H1 (cell line): ENCODE measurements at regions not wholly inside any gene's neighbourhood (a gene's known extent, or its start where the extent isn't known, plus 50 kb on each side); places are given as distances from the start of the nearest gene placed in this dataset.

Experiments used
- CTCF ChIA-PET: fragments of 300-600 bp; sonication (Branson Sonifier 250); formaldehyde crosslinking; loops from one replicate; lab custom pipeline; 2021; ENCODE audit not compliant: partially characterized antibody; lab: Charles Lee
- POLR2A ChIA-PET: fragments of 300-600 bp; sonication (Branson Sonifier 250); formaldehyde crosslinking; loops from one replicate; lab custom pipeline; 2021; ENCODE audit warnings: inconsistent platforms; ENCODE audit not compliant: partially characterized antibody; lab: Charles Lee
- DNase-seq, 2 experiments: peaks; one replicate each; pipeline versions ENCODE4 v3.0.0 to v3.0.0-alpha.2; 2010 to 2022; ENCODE audit warnings: low spot score in 2 of 2, low read depth in 1 of 2, mixed read lengths in 1 of 2
- FAIRE-seq: peaks from 2 replicates; lab custom pipeline; 2011; peaks lifted over from hg19 to GRCh38; lab: Jason Lieb, UNC
- H2AFZ ChIP-seq: 2 replicates; pipeline ENCODE4 v1.8.1; 2012; ENCODE audit warnings: low read length, inconsistent platforms
- H2AK5ac ChIP-seq: 2 replicates; pipeline ENCODE4 v1.6.1; 2013; ENCODE audit warnings: low read depth, low read length
- H2BK120ac ChIP-seq: replicated peaks from 2 replicates; pipeline ENCODE3; 2013; ENCODE audit warnings: low read depth, low read length, inconsistent platforms
- H2BK12ac ChIP-seq: 2 replicates; pipeline ENCODE4 v1.6.1; 2013; ENCODE audit warnings: low read depth, low read length
- H2BK15ac ChIP-seq: 2 replicates; pipeline ENCODE4 v1.6.1; 2013; ENCODE audit warnings: low read length
- H2BK20ac ChIP-seq: 2 replicates; pipeline ENCODE4 v1.6.1; 2013; ENCODE audit warnings: low read length
- H2BK5ac ChIP-seq: 2 replicates; pipeline ENCODE4 v1.6.1; 2013; ENCODE audit warnings: low read depth, low read length
- H3K14ac ChIP-seq: 2 replicates; pipeline ENCODE4 v1.6.1; 2013; ENCODE audit warnings: inconsistent platforms; ENCODE audit not compliant: insufficient read length
- H3K18ac ChIP-seq: 2 replicates; pipeline ENCODE4 v1.6.1; 2013; ENCODE audit warnings: low read length; ENCODE audit errors: extremely low read depth
- H3K23ac ChIP-seq: 2 replicates; pipeline ENCODE4 v1.6.1; 2013; ENCODE audit warnings: inconsistent platforms; ENCODE audit not compliant: insufficient read length
- H3K23me2 ChIP-seq: 2 replicates; pipeline ENCODE4 v1.6.1; 2013; ENCODE audit warnings: low read depth, low read length
- H3K27ac ChIP-seq: 2 replicates; pipeline ENCODE4 v1.6.1; 2011; ENCODE audit warnings: low read depth, low read length, inconsistent platforms
- H3K27me3 ChIP-seq, 4 experiments: replicated peaks in 1 of 4; 1 replicate in 1 of 4; 2 replicates in 3 of 4; pipeline versions ENCODE4 v1.6.1 to v1.8.1; 2011 to 2013; ENCODE audit warnings: low read length in 3 of 4, mild to moderate bottlenecking in 3 of 4, inconsistent platforms in 2 of 4, mixed read lengths in 2 of 4, moderate library complexity in 1 of 4; ENCODE audit not compliant: control insufficient read depth in 3 of 4, insufficient read depth in 3 of 4; ENCODE audit errors: extremely low read depth in 1 of 4
- H3K36me3 ChIP-seq, 4 experiments: 2 replicates each; pipeline versions ENCODE4 v1.6.1 to v1.8.1; 2011 to 2013; ENCODE audit warnings: mild to moderate bottlenecking in 4 of 4, low read length in 3 of 4, moderate library complexity in 2 of 4, control low read depth in 1 of 4, inconsistent platforms in 1 of 4; ENCODE audit not compliant: insufficient read depth in 4 of 4, control insufficient read depth in 2 of 4
- H3K4ac ChIP-seq: replicated peaks from 2 replicates; pipeline ENCODE3; 2013; ENCODE audit warnings: low read length, low read depth, mixed read lengths, inconsistent platforms; ENCODE audit not compliant: insufficient read length
- H3K4me1 ChIP-seq, 4 experiments: replicated peaks in 1 of 4; 1 replicate in 1 of 4; 2 replicates in 3 of 4; pipeline versions ENCODE4 v1.6.1 to v1.8.1; 2011 to 2013; ENCODE audit warnings: low read length in 3 of 4, inconsistent platforms in 2 of 4, mixed read lengths in 1 of 4; ENCODE audit not compliant: insufficient read depth in 4 of 4, control insufficient read depth in 3 of 4
- H3K4me2 ChIP-seq, 2 experiments: 2 replicates each; pipeline versions ENCODE4 v1.6.1 to v1.8.1; 2011 to 2013; ENCODE audit warnings: low read depth in 2 of 2, low read length in 2 of 2, control low read depth in 1 of 2, inconsistent platforms in 1 of 2, mild to moderate bottlenecking in 1 of 2; ENCODE audit not compliant: insufficient read depth in 1 of 2
- H3K4me3 ChIP-seq, 4 experiments: fragments of 200-600, 300-600 bp in 1 of 4; sonication (generic), shearing (Covaris generic), sonication (Bioruptor Twin) in 1 of 4; 2 replicates each; pipeline versions ENCODE4 v1.5.1 to v1.8.1; 2011 to 2016; ENCODE audit warnings: low read length in 4 of 4, low read depth in 3 of 4, control low read depth in 2 of 4, inconsistent platforms in 2 of 4, mild to moderate bottlenecking in 2 of 4, mixed read lengths in 1 of 4, moderate library complexity in 1 of 4; ENCODE audit not compliant: insufficient read depth in 2 of 4; ENCODE audit errors: extremely low read depth in 1 of 4
- H3K56ac ChIP-seq: replicated peaks from 2 replicates; pipeline ENCODE3; 2013; ENCODE audit warnings: low read depth, mild to moderate bottlenecking, mixed read lengths, low read length, inconsistent platforms; ENCODE audit not compliant: insufficient read length
- H3K79me1 ChIP-seq: 2 replicates; pipeline ENCODE4 v1.6.1; 2013; ENCODE audit warnings: low read depth, low read length, control low read depth
- H3K79me2 ChIP-seq, 2 experiments: 2 replicates each; pipeline versions ENCODE4 v1.6.1 to v1.8.1; 2012 to 2013; ENCODE audit warnings: low read length in 2 of 2, mild to moderate bottlenecking in 2 of 2, inconsistent platforms in 1 of 2; ENCODE audit not compliant: insufficient read depth in 2 of 2, control insufficient read depth in 1 of 2
- H3K9ac ChIP-seq, 4 experiments: replicated peaks in 1 of 4; 1 replicate in 1 of 4; 2 replicates in 3 of 4; pipeline versions ENCODE4 v1.6.1 to v1.8.1; 2011 to 2013; ENCODE audit warnings: low read depth in 3 of 4, low read length in 3 of 4, control low read depth in 2 of 4, mild to moderate bottlenecking in 2 of 4, moderate library complexity in 2 of 4, inconsistent platforms in 1 of 4; ENCODE audit errors: extremely low read depth in 1 of 4
- H3K9me3 ChIP-seq, 2 experiments: 2 replicates each; pipeline versions ENCODE4 v1.6.1 to v1.8.1; 2012 to 2013; ENCODE audit warnings: mild to moderate bottlenecking in 2 of 2, moderate library complexity in 2 of 2, control low read depth in 1 of 2, inconsistent platforms in 1 of 2, low read depth in 1 of 2, low read length in 1 of 2, mixed read lengths in 1 of 2; ENCODE audit not compliant: insufficient read depth in 2 of 2
- H4K20me1 ChIP-seq, 2 experiments: replicated peaks in 1 of 2; 2 replicates each; pipeline versions ENCODE3 to v1.8.1; 2011 to 2013; ENCODE audit warnings: inconsistent platforms in 2 of 2, low read length in 2 of 2, mild to moderate bottlenecking in 1 of 2; ENCODE audit not compliant: insufficient read depth in 2 of 2, control insufficient read depth in 1 of 2
- H4K5ac ChIP-seq: 2 replicates; pipeline ENCODE4 v1.6.1; 2013; ENCODE audit warnings: low read length, low read depth, mixed read lengths, inconsistent platforms; ENCODE audit not compliant: insufficient read length
- H4K8ac ChIP-seq: 2 replicates; pipeline ENCODE4 v1.8.0; 2013; ENCODE audit warnings: mild to moderate bottlenecking, moderate library complexity, low read length, inconsistent platforms; ENCODE audit not compliant: insufficient read depth; ENCODE audit errors: extremely low read depth
- H4K91ac ChIP-seq: replicated peaks from 2 replicates; pipeline ENCODE3; 2013; ENCODE audit warnings: low read length, mixed read lengths, inconsistent platforms; ENCODE audit not compliant: insufficient read length
- WGBS, 2 experiments: shearing (Covaris generic) in 1 of 2; methylation state at CpG; one replicate each; pipeline versions ENCODE4 v1.1.6 to v1.1.7; 2013 to 2015; ENCODE audit warnings: low lambda C conversion rate in 2 of 2, mixed read lengths in 2 of 2, inconsistent platforms in 1 of 2, low coverage in 1 of 2, missing lambda C conversion rate in 1 of 2; ENCODE audit not compliant: insufficient replicate concordance in 2 of 2, insufficient coverage in 1 of 2, insufficient read length in 1 of 2; ENCODE audit errors: extremely low coverage in 1 of 2, missing lambda C conversion rate in 1 of 2; 5-methylcytosine and 5-hydroxymethylcytosine counted together

DNA sequence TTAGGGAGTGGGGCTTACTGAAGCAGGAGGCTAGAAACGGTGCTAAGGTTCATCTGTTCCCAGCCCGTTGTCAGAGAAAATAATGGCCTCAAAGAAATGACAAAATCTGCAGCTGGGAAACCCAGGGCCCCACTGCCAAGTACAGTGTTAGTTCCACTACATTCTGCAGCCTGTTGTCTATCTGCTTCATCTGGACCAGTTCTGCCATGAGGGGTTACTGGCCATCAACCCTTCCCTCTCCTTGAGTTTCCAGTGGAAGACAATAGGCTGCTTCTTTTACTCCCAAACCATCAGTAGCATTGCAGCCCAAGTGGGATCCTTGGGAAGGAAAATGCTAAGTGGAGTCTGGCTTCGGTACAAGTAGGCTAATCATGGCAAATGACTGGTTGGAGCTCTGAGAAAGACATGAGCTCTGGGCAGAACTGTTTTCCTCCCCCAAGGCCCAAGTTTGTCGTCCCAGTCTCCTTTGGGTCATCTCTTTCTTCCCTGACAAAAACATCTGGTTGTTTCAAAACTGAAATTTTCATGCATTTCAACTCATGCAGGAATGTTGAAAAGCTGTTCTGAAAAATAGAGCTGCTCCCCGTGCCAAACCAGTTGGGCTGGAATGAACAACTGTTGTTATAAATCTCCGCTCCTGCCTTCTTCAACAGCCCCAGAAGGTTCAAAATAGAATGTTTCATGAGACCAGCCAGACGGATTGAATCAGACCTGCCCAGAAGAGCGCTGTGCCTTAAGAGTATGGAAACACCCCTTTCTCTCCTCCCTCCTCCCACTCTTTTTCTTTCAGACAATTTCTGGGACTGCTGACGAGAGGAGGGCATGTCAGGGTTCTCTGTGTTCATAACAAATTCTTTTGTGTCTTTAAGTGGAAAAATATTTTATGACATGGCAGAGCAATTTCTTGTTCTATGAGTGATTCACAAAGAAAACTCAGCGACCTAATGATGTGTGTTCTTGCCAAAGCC is 116.6 kb downstream of the RAB18 start:
- Histone ChIP-seq H3K27ac (no peak overlapping the region), H3K36me3 (no peaks in the 10 kb centered on the region), H3K4me1 (peaks cover 1 to 4% (median 3%) of the 10 kb centered on the region in 4 experiments; a peak in 3 of 7 replicates), H3K27me3 (no peaks in the 10 kb centered on the region), H3K79me2 (no peaks in the 10 kb centered on the region), H2BK15ac (no peak overlapping the region), H2BK120ac (no peak overlapping the region), H4K91ac (no peak overlapping the region), H3K79me1 (no peaks in the 10 kb centered on the region), H3K9me3 (no peaks in the 10 kb centered on the region), H4K20me1 (no peaks in the 10 kb centered on the region), H3K4me2 (no peak overlapping the region), H3K56ac (no peak overlapping the region), H3K4me3 (no peak overlapping the region), H3K4ac (no peak overlapping the region), H2BK12ac (no peak overlapping the region), H4K8ac (no peak overlapping the region), H2AK5ac (no peak overlapping the region), H2BK5ac (no peak overlapping the region), H3K23me2 (no peaks in the 10 kb centered on the region), H4K5ac (no peak overlapping the region), H3K23ac (no peak overlapping the region), H2AFZ (peak overlapping the region; percentile 52; the same call in 1 of the 2 replicates), H3K14ac (no peak overlapping the region), H3K18ac (no peak overlapping the region), H2BK20ac (no peak overlapping the region), H3K9ac (no peak overlapping the region)
- FAIRE-seq (no peak), DNase-seq (no peak)
- WGBS, 2 experiments = 86% methylated on average over 10 of the region's 10 CpGs; no CpG with 5 or more reads in 1 of the 2 experiments
- ChIA-PET CTCF (no interaction called here), POLR2A (no interaction called here)
